Natural killer cell (primary cell): ENCODE measurements at regions not wholly inside any gene's neighbourhood (a gene's known extent, or its start where the extent isn't known, plus 50 kb on each side); places are given as distances from the start of the nearest gene placed in this dataset.

Source experiments
- ATAC-seq, 3 donors: fragments of 150-1000 bp in 2 of 3; fragments of 200-7000 bp in 1 of 3; cut with Tn5 transposase; 1 replicate in 1 of 3; 2 replicates in 2 of 3; pipeline ENCODE4 v1.10.0; 2021; ENCODE audit warnings: mild to moderate bottlenecking in 2 of 3, moderate library complexity in 2 of 3
- DNase-seq, 2 donors: peaks; one replicate each; pipeline versions ENCODE4 v3.0.0 to v3.0.0-alpha.2; 2013 to 2021; ENCODE audit warnings: mixed read lengths in 1 of 2
- H3K27ac ChIP-seq: one replicate; pipeline ENCODE4 v1.5.1; 2013; ENCODE audit warnings: mild to moderate bottlenecking, low read length
- H3K27me3 ChIP-seq: one replicate; pipeline ENCODE4 v1.6.1; 2013; ENCODE audit warnings: low read length; ENCODE audit not compliant: control insufficient read depth, insufficient read depth
- H3K36me3 ChIP-seq: one replicate; pipeline ENCODE4 v1.6.1; 2013; ENCODE audit warnings: low read length; ENCODE audit not compliant: control insufficient read depth, insufficient read depth
- H3K4me1 ChIP-seq: one replicate; pipeline ENCODE4 v1.6.1; 2013; ENCODE audit warnings: low read length; ENCODE audit not compliant: control insufficient read depth, insufficient read depth
- H3K4me3 ChIP-seq: one replicate; pipeline ENCODE4 v1.5.1; 2013; ENCODE audit warnings: low read length
- H3K9me3 ChIP-seq: one replicate; pipeline ENCODE4 v1.6.1; 2013; ENCODE audit warnings: low read length; ENCODE audit not compliant: control insufficient read depth, insufficient read depth
- H3K27ac Mint-ChIP-seq, 2 donors: one replicate each; pipeline ENCODE4 v1.8.0; 2022; ENCODE audit warnings: mild to moderate bottlenecking in 2 of 2, mixed read lengths in 2 of 2, moderate library complexity in 1 of 2
- H3K27me3 Mint-ChIP-seq, 2 donors: one replicate each; pipeline ENCODE4 v1.8.0; 2022; ENCODE audit warnings: low read depth in 2 of 2, mixed read lengths in 2 of 2
- H3K36me3 Mint-ChIP-seq: one replicate; pipeline ENCODE4 v1.8.0; 2022; ENCODE audit warnings: mixed read lengths
- H3K4me1 Mint-ChIP-seq, 2 donors: one replicate each; pipeline ENCODE4 v1.8.0; 2022; ENCODE audit warnings: mixed read lengths in 2 of 2
- H3K4me3 Mint-ChIP-seq: one replicate; pipeline ENCODE4 v1.8.0; 2022; ENCODE audit warnings: mild to moderate bottlenecking, moderate library complexity, mixed read lengths
- H3K9me3 Mint-ChIP-seq, 2 donors: one replicate each; pipeline ENCODE4 v1.8.0; 2022; ENCODE audit warnings: mixed read lengths in 2 of 2
- CTCF ChIP-seq: fragments of 200-600 bp; IDR thresholded peaks from one replicate; pipeline ENCODE4 v1.8.0; 2022; ENCODE audit warnings: antibody characterized with exemption
- WGBS: methylation state at CpG from one replicate; pipeline ENCODE4 v1.1.7; 2013; ENCODE audit warnings: missing lambda C conversion rate; ENCODE audit not compliant: insufficient coverage; 5-methylcytosine and 5-hydroxymethylcytosine counted together
- intact Hi-C: fragments of 100-400 bp; cut with micrococcal nuclease; formaldehyde crosslinking; loops from one replicate; pipeline ENCODE4 v1.14.2; 2022

GRCh38 chr20:39568109-39568508 is 606.0 kb downstream of the DHX35 start:
- TF ChIP-seq CTCF, result no peak
- no peak overlapping the region for H3K27ac ChIP-seq
- H3K4me3 Mint-ChIP-seq, result no peak overlapping the region

GRCh38 chr20:39563349-39563748 is 601.2 kb downstream of the DHX35 start:
- H3K4me1 Mint-ChIP-seq, result no peaks in the 10 kb centered on the region
- no peak for TF ChIP-seq CTCF
- H3K36me3 Mint-ChIP-seq, result no peaks in the 10 kb centered on the region
- Histone ChIP-seq H3K4me3 (no peak overlapping the region), H3K36me3 (no peaks in the 10 kb centered on the region), H3K27me3 (no peaks in the 10 kb centered on the region), H3K27ac (no peak overlapping the region), H3K9me3 (no peaks in the 10 kb centered on the region), H3K4me1 (no peaks in the 10 kb centered on the region)
- no peak overlapping the region for H3K4me3 Mint-ChIP-seq
- intact Hi-C loops, result no loop called here
- DNase-seq (no peak), ATAC-seq (no peak)
- no peaks in the 10 kb centered on the region for H3K9me3 Mint-ChIP-seq
- H3K27me3 Mint-ChIP-seq, result no peaks in the 10 kb centered on the region
- WGBS, result 69% methylated on average over 4 of the region's 4 CpGs
- H3K27ac Mint-ChIP-seq, result no peak overlapping the region

More at GRCh38 chr20:39568109-39568508, 606.0 kb downstream of the DHX35 start:
- Histone ChIP-seq H3K4me3 (no peak overlapping the region), H3K27me3 (no peaks in the 10 kb centered on the region), H3K4me1 (no peaks in the 10 kb centered on the region), H3K36me3 (no peaks in the 10 kb centered on the region), H3K9me3 (no peaks in the 10 kb centered on the region)
- no peak for ATAC-seq
- 86% methylated on average over 1 of the region's 1 CpG for WGBS
- Mint-ChIP-seq H3K4me1 (no peaks in the 10 kb centered on the region), H3K27ac (no peak overlapping the region), H3K36me3 (no peaks in the 10 kb centered on the region), H3K27me3 (no peaks in the 10 kb centered on the region), H3K9me3 (no peaks in the 10 kb centered on the region)
- DNase-seq, result no peak
- intact Hi-C loops, result no loop called here

GRCh38 chr20:39554341-39554740 is 592.2 kb downstream of the DHX35 start:
- Mint-ChIP-seq H3K9me3 (no peaks in the 10 kb centered on the region), H3K27me3 (no peaks in the 10 kb centered on the region), H3K36me3 (no peaks in the 10 kb centered on the region), H3K4me1 (no peaks in the 10 kb centered on the region), H3K27ac (no peak overlapping the region), H3K4me3 (no peak overlapping the region)
- H3K27ac ChIP-seq, result no peak overlapping the region
- no peaks in the 10 kb centered on the region for H3K27me3 ChIP-seq
- no peaks in the 10 kb centered on the region for H3K4me1 ChIP-seq
- DNase-seq, result no peak
- no peaks in the 10 kb centered on the region for H3K9me3 ChIP-seq
- no peak overlapping the region for H3K4me3 ChIP-seq
- no peak for TF ChIP-seq CTCF
- 83% methylated on average over 2 of the region's 3 CpGs for WGBS
- intact Hi-C loops, result no loop called here
- no peaks in the 10 kb centered on the region for H3K36me3 ChIP-seq
- ATAC-seq, result no peak

GRCh38 chr20:39553120-39553519 is 591.0 kb downstream of the DHX35 start:
- no peaks in the 10 kb centered on the region for H3K9me3 Mint-ChIP-seq
- WGBS, result 75% methylated on average over 1 of the region's 2 CpGs
- no peaks in the 10 kb centered on the region for H3K9me3 ChIP-seq
- no peak overlapping the region for H3K27ac ChIP-seq
- no peaks in the 10 kb centered on the region for H3K27me3 ChIP-seq
- no peaks in the 10 kb centered on the region for H3K4me1 ChIP-seq
- no peak overlapping the region for H3K27ac Mint-ChIP-seq
- H3K4me1 Mint-ChIP-seq, result no peaks in the 10 kb centered on the region
- no peak for TF ChIP-seq CTCF
- ATAC-seq, result no peak
- DNase-seq, result no peak
- no peak overlapping the region for H3K4me3 Mint-ChIP-seq
- no peak overlapping the region for H3K4me3 ChIP-seq
- no peaks in the 10 kb centered on the region for H3K36me3 ChIP-seq
- H3K36me3 Mint-ChIP-seq, result no peaks in the 10 kb centered on the region
- no peaks in the 10 kb centered on the region for H3K27me3 Mint-ChIP-seq
- intact Hi-C loops, result no loop called here
